GM10266 (cell line): ENCODE measurements at regions not wholly inside any gene's neighbourhood (a gene's known extent, or its start where the extent isn't known, plus 50 kb on each side); places are given as distances from the start of the nearest gene placed in this dataset.

Experiments used
- DNase-seq: peaks from one replicate; pipeline ENCODE4 v3.0.0; 2012; ENCODE audit errors: extremely low spot score
- CTCF ChIP-seq: IDR thresholded peaks from 2 replicates; pipeline ENCODE4 v1.5.1; 2012; ENCODE audit warnings: mild to moderate bottlenecking, low read depth; ENCODE audit not compliant: control insufficient read depth, insufficient read depth; ENCODE audit errors: missing control alignments

GRCh38 chr6:797479-798077, 104.6 kb upstream of the EXOC2 start:
- peak; percentile 44 for DNase-seq
- peak; percentile 64 for TF ChIP-seq CTCF

DNA sequence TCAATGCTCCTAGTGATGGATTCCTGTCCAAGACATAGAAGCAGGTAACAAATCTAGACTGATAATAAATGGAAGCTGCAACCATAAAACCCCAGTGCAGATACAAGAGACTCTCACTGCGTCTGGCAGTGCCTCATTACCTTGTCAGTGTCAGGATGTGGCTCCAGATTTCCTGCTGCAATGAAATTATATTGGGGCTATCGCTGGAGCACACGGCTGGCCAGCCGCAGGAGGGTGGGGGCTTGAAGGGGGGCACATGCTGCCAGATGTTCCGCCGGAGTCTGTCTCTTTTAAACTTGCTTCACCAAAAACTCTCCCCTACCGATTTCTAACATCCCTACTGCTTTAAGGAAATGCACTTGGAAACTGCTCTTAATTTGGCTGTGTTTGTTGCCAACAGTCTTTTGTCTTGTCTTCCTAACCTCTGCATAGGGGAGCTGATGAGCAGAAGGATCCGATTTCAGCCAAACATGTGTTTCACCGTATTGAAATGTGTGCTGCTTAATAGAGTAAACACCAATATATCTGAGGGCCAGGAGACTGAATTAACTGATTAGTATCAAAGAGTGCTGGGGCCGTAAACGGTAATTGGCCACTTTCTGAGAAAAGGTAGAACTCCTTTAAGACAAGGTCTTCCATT, 102.2 kb upstream of the EXOC2 start:
- no peak for DNase-seq

GRCh38 chr6:793261-793660, 100.3 kb upstream of the EXOC2 start:
- TF ChIP-seq CTCF: no peak
- DNase-seq: no peak

More for the DNA sequence above, 102.2 kb upstream of the EXOC2 start:
- TF ChIP-seq CTCF: no peak

DNA sequence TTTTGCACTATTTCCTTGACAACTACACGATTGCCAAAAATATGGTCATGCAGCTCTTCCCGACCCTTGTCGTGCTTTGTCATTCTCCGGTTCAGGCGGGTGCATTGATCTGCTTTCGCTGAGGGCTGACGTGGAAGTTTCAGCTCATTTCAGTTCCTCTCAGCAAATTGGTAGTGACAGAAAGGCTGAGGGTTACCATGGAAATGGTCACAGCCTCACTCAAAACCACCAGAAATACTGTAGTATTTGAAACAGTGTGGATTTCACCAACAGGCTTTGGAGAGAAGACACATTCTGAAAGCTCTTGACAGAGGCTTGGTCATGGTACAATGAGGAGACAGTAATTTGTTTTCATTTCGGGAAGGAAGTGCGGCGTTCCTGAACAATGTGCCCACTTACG, 99.7 kb upstream of the EXOC2 start:
- no peak for DNase-seq
- no peak for TF ChIP-seq CTCF

DNA sequence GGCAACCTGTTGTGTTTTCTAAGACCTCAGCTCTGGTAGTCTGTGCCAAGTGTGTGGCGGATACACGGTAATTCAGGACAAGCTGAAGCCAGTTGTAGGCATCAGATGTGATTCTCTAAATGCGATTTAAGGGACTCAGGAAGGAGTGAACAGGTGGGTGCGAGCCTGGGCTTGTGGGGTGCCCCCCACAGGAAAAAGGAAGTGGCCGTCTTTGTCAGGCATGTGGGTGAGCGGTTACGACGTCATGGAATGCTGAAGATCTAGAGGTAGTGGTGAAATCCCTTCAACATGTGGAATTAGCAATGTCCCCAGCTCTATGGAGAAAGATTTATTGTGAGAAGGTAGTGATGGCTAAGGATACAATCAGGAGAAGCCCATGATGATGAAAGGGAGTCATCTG, 95.1 kb upstream of the EXOC2 start:
- no peak for TF ChIP-seq CTCF
- DNase-seq: no peak

DNA sequence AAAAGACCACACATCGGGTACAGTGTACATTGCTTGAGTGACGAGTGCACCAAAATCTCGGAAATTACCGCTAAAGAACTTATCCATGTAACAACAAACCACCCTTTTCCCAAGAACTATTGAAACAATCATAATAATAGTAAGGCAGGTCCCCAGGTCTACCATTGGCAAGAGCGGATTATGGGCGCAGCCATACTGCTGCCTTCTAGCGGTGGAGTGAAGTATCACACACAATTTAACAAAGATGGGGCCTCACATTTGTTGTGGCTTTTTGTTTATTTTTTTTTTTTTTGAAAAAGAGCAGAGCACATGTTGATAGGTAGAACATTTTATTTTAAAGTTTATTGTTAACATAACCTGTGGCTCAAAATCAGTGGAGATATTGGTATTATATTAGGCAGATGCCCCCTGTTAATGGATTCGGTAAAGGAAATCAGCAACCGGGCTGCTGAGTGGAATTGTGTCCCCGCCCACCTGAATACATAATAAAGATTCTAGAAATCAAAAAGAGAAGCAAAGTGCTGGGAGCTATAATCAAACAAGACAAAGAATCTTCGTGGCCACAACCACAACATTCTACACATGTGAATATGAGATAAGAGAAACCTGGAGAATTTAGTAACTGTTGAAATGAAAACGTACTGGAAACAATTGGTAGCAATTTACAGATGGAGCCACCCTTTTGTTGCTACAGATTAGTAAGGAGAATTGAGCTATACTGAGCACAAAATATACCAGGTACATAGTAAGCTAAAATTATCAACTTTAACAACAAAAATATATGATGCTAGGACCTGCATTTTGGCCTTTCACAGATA, 94.2 kb upstream of the EXOC2 start:
- DNase-seq: no peak
- TF ChIP-seq CTCF: peak; percentile 49

DNA sequence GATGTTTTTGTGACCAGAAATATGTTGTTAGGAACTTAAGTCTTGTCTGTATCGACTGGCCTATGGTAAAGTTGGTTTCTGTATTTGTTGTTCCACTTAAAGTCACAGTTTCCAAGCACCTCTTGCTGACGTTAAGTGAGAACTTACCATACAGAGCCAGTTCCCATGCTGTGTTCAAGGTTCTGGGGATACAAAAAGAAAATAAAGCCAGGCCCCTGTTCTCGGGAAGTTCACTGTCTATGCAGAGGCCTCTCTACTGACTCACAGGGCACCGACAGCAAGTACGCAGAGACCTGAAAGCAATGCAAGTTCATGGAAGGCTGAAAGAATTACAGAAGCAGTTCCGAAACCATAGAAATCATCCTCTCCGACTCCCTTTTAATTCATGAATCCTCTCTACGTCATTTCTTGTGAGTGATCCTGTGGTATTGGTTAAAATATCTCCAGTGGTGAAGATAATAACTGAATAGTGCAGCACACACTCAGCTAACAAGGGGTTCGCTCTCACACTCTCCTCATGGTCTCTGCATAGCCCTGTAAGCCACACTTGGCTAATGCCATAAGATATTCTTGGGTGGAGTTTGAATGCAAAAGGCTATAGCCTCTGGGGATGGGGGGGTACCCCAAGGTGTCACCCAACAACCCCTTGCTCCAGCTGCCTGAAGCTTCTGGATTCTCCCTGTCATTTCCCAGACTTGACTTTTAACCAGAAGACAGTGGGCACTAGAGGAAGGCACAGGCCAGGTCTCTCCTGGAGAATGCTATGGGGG, 91.2 kb upstream of the EXOC2 start:
- no peak for DNase-seq
- no peak for TF ChIP-seq CTCF
